Adrenal gland (tissue), 9 donors: ENCODE measurements at regions not wholly inside any gene's neighbourhood (a gene's known extent, or its start where the extent isn't known, plus 50 kb on each side); places are given as distances from the start of the nearest gene placed in this dataset.
"Not testable (repeated sequence)": the region's sequence is repeated elsewhere in the genome, so short reads cannot be mapped to it uniquely, and the experiment has no call there.

Experiments
- DNase-seq, 7 donors: peaks; one replicate each; pipeline ENCODE4 v3.0.0-alpha.2; 2019 to 2020
- H3K27ac ChIP-seq, 5 donors: fragments of 200-600 bp; sonication (generic) in 4 of 5; 1 replicate in 3 of 5; 2 replicates in 2 of 5; pipeline versions ENCODE4 v1.5.1 to v1.8.0; 2016 to 2020; ENCODE audit warnings: mild to moderate bottlenecking in 1 of 5
- H3K27me3 ChIP-seq: fragments of 200-600 bp; 2 replicates; pipeline ENCODE4 v1.8.0; 2021
- H3K36me3 ChIP-seq, 2 donors: fragments of 200-600 bp; replicated peaks in 1 of 2; 1 replicate in 1 of 2; 2 replicates in 1 of 2; pipeline versions ENCODE4 v1.5.1 to v1.8.0; 2018 to 2022
- H3K4me1 ChIP-seq, 2 donors: fragments of 200-600 bp; replicated peaks in 1 of 2; 1 replicate in 1 of 2; 2 replicates in 1 of 2; pipeline versions ENCODE4 v1.5.1 to v1.8.0; 2018 to 2021
- H3K4me3 ChIP-seq, 4 donors: fragments of 200-600 bp; sonication (generic) in 3 of 4; one replicate each; pipeline ENCODE4 v1.5.1; 2016 to 2018
- H3K9me3 ChIP-seq, 3 donors: fragments of 200-600 bp; sonication (generic) in 1 of 3; replicated peaks in 1 of 3; 1 replicate in 2 of 3; 2 replicates in 1 of 3; pipeline versions ENCODE4 v1.5.1 to v1.8.0; 2016 to 2021
- WGBS, 4 donors: extraction: QIAGEN DNeasy Blood & Tissue Kit in 2 of 4; methylation state at CpG; one replicate each; pipeline versions ENCODE4 v1.1.5 to v1.1.7; 2013 to 2017; 5-methylcytosine and 5-hydroxymethylcytosine counted together
- intact Hi-C, 2 donors: fragments of 100-400 bp; cut with DNase I; formaldehyde crosslinking; loops; one replicate each; pipeline versions ENCODE4 v1.14.1 to v1.15.0; 2022 to 2023
- donor health status: healthy with polysubstance abuse.
- donor health status: Bipolar disorder and iron deficiency.
- donor health status: DM: yes; HTN: yes; CAD: no.
- donor health status: DM: no; HTN: no; CAD: no.
- donor health status: DM: no; HTN: no; CAD: no.

GRCh38 chr13:111696121-111696520 lies 370.8 kb upstream of the SOX1 start:
- H3K4me1 ChIP-seq, H3K36me3 ChIP-seq, H3K4me3 ChIP-seq, H3K27me3 ChIP-seq, intact Hi-C loops, H3K27ac ChIP-seq, H3K9me3 ChIP-seq, DNase-seq: not testable (repeated sequence)
- WGBS, 4 donors: no CpG with 5 or more reads among the region's 11 CpGs

GRCh38 chr13:111702059-111702458 lies 364.9 kb upstream of the SOX1 start:
- DNase-seq, H3K9me3 ChIP-seq, H3K27ac ChIP-seq, H3K4me1 ChIP-seq, H3K36me3 ChIP-seq, H3K27me3 ChIP-seq, intact Hi-C loops, H3K4me3 ChIP-seq: not testable (repeated sequence)
- WGBS, 4 donors: no CpG with 5 or more reads among the region's 5 CpGs
